HG03354 (cell line): ENCODE measurements at regions not wholly inside any gene's neighbourhood (a gene's known extent, or its start where the extent isn't known, plus 50 kb on each side); places are given as distances from the start of the nearest gene placed in this dataset.
A peak's percentile ranks its signal among the peaks of the same experiment; 100 is the strongest.
"Not testable (repeated sequence)": the region's sequence is repeated elsewhere in the genome, so short reads cannot be mapped to it uniquely, and the experiment has no call there.

Source experiments
- ATAC-seq: cut with Tn5 transposase; IDR thresholded peaks from one replicate; pipeline ENCODE4 v1.9.1; 2021; ENCODE audit warnings: mild to moderate bottlenecking; ENCODE audit not compliant: unreplicated experiment, poor library complexity, severe bottlenecking

DNA sequence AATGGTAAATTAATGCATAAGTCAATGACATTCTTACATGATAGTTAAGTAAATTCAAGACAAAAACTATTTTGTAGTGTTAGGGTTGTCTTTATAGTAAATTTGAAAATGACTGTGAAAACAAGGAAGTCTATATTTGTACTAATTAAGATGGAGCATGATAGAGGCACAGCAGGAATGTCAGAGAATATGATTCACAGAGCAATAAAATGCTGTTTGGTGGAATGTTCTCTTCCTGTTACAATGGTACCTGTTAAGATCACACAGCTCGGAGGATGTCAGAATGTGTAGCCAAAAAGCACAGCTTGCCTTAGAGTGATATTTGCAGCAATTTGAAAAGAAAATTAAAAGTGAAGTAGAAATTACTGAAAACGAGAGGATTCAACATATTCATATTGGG is 2339.7 kb upstream of the RAG2 start:
- no peak for ATAC-seq

DNA sequence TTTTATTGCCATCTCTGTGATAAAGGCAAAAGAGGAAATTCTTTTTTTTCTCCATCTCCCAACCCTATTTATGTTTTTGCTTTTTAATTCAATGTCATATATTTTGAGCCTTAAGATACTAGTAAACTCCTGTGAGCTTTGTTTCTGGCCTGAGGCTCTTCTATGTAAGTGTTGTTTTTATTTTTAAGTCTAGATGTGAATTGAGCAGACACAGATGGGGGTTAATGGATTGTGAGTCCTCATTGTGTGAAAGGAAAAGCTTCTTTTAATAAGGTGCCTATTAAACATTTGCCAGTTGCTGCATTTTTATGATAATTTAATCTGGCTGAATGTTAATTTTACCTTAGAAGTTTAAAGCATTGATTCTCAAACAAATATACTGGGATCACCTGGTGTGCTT is 2337.9 kb upstream of the RAG2 start:
- no peak for ATAC-seq

DNA sequence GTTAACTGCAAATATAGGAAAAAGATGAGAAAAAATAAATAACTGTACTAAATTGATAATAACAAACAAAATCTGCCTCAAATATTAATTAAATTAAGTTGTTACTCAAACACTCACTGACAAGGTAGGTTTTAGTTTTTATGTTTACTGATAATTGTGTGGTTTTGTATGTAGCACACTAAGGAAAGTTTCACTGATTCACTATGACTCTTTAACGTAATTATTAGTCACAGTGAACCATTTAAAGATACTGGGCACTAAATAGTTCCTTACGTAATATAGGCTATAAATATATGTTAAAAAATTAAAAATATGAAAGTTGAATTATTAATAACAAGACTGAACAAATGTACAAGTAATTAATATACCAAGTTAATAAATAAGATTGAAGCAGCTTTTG is 2330.0 kb upstream of the RAG2 start:
- no peak for ATAC-seq

DNA sequence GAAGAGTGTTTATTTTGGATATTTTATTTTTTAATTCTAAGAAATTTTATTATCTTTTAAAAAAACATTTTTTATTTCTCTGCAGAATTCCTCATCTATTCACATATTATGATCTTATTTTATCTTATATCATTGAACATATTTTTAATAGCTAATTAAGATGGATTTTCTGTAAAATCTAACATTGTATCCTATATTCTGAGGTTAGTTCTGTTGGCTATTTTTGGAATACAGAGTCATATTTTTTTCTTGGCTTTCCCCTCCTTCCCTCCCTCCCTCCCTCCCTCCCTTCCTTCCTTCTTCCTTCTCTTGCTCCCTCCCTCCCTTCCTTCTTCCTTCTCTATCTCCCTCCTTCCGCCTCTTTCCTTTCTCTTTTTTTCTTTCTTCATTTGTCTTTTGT is 2326.6 kb upstream of the RAG2 start:
- ATAC-seq: no peak

DNA sequence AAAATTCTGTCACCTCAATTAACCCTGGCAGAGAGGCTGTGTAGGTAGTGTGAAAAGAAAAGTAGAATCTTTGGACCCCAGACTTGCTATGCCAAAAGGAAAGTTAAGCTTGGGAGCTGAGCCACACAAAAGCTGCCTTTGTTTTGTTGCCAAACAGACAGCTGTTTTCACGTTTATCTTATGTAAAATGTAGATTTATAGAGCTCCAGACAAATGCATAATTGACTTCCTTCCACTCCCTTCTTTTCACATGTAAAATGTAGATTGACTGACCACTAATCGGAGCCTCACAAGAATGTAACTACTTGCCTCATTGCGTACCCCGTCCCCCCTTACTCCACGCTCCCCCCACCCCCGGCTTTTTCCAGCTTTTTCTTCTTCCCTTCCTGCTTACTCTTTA is 2302.2 kb upstream of the RAG2 start:
- no peak for ATAC-seq

DNA sequence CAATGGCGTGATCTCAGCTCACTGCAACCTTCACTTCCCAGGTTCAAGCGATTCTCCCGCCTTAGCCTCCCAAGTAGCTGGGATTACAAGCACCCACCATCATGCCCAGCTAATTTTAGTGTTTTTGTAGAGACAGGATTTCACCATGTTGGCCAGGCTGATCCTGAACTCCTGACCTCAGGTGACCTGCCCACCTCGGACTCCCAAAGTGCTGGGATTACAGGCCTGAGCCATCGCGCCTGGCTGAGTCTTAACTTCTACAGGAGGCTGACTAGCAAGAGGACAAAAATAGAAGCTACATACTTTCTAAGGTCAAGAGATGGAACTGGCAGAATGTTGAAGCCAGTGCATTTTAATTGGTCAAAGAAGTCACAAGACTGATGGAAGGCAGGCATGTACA is 2296.2 kb upstream of the RAG2 start:
- ATAC-seq: not testable (repeated sequence)

DNA sequence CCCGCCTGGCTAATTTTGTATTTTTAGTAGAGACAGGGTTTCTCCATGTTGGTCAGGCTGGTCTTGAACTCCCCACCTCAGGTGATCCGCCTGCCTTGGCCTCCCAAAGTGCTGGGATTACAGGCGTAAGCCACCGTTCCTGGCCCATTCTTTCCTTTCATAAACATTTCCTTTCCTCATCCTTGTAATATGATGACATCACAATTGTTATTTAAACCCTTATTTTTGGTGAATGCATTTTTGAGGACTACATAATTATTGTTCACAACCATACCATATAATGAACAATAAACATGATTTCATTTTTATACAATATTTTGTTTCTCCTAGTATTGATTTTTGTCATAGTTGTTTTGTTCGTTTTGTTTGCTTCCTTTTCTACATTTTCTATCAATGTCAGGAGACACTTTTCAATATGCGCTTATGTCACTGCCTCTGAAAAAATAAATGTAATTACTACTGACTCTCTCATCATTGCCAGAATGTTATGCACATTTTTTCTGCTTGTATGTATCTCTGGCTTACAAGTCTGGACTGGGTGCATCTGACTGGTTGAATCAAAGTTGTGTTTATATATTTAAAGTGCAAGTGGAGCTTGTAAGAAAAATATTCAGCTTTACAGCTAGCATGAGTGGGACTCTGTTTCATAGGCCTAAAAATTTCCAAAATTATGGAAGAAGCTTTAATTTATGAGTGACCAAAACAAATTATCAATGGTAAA is 2286.3 kb upstream of the RAG2 start:
- no peak for ATAC-seq

DNA sequence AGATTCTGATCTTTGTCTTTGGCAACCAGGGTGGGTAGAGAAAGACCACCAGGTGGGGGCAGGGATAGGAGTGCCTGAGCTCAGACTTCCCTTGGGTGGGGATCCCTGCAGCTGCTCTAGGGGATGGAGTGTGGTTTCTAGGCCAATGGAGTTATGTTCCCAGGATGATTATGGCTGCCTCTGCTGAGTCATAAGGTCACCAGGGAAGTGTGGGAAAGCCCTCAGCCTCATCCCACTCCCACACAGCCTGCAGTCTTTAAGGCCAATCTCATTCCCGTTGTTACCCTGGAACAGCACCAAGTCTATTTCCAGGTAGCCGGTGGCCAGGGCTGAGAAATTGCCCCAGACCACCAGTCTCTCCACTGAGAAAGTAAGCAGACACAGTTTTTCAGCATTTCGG is 2269.3 kb upstream of the RAG2 start:
- ATAC-seq: no peak

DNA sequence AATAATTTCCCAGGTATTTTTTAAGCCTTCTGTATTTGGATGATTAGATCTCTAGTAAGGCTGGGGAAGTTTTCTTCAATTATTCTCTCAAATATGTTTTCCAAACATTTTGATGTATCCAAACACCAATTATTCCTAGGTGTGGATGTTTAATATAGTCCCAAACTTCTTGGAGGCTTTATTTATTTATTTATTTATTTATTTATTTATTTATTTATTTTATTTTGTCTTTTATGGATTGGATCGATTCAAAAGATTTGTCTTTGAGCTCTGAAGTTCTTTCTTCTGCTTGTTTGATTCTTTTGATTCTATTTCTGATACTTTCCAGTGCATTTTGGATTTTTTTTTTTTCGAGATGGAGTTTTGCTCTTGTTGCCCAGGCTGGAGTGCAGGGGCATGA is 2267.9 kb upstream of the RAG2 start:
- no peak for ATAC-seq

DNA sequence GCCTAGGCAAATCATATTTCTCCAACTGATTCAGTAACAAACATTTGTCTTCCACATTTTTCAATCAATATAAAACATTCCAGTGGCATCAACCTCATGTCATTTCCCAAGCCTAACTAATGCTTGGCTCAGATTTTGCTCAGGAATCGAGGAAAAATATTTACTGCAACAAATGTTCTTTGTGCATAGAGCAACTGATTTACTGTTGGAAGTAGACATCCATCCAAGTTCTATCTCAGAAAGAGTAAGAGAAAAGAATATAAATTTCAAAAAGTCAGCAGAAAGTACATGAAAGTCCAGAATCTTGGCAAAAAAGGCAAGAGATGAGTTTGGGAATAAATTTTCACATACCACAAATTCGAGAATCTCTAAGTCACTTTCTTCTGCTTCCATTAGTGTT is 2245.0 kb upstream of the RAG2 start:
- no peak for ATAC-seq

DNA sequence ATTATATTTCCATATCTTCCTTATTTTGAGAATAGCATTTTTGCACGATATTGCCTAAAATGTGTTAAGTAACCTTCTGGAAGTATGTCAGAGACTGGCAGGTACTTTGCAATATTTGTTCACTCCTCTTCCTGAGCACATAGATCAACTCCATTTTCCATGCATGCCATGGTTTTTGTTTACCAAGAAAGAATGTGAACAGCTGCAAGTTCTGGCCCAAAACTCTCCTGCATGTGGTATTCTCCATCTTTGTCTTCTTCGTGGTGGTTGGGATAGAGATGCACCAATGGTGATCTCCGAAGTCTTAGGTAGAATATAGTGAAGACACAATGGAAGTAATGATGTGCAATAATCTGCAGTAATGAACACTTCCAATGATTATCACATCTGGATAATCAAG is 2241.0 kb upstream of the RAG2 start:
- no peak for ATAC-seq

DNA sequence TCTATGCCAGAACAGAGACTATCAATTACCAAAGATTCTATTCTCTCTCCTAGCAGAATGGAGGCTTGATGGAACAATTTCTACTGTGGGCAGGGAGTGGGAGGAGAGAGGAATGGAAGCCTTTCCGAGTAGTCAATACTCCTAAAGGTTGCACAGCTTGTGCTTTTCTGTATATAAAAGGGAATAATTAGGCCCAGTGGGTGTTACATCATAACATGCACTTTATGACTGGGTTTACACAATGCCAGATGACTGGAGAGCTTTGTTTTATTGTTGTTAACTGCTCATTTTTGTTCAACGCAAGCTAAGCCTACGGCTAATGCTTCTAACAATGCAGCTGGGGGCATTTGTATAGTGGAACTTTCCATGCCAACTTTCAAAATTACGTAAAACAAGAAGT is 2237.9 kb upstream of the RAG2 start:
- no peak for ATAC-seq

DNA sequence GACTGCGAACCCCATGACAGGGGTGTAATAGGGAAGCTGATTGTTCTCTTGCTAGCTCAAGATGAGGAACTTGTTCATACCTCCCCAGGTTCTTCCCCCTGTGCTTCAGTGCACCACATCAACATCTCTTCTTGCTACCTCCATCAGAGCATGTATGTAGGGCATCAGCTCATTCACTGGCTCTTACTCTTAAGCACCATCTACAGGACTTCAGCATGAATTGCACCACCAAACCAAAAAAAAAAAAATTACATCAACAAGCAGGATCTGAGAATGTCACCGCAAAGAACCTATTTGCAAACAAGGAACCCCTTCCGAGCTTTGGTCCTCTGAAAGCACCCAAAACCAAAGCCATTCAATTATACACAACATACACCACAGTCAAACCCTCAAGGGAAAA is 2226.5 kb upstream of the RAG2 start:
- no peak for ATAC-seq

DNA sequence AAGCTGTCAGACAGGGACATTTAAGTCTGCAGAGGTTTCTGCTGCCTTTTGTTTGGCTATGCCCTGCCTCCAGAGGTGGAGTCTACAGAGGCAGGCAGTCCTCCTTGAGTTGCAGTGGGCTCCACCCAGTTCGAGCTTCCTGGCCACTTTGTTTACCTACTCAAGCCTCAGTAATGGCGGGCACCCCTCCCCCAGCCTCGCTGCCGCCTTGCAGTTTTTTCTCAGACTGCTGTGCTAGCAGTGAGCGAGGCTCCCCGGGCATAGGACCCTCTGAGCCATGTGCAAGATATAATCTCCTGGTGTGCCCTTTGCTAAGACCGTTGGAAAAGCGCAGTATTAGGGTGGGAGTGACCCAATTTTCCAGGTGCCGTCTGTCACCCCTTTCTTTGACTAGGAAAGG is 2223.8 kb upstream of the RAG2 start:
- not testable (repeated sequence) for ATAC-seq

DNA sequence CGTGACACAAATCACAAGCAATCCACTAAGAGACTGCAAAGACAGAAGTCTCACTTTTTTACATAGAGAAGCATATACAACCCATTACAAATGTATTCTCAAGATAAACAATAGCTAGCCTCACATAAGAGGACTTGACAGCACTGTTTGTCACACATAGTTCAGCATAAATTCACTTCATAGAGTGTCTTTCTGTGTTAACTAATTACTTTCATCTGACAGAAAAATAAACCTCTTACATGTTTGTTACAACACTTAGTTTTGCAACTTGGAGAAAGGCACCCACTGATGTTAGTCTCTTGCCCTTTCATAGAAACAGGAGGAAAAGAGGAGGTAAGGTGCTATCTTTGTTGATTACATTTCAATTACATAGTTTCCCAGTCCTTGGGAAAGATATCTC is 2221.9 kb upstream of the RAG2 start:
- ATAC-seq: no peak

DNA sequence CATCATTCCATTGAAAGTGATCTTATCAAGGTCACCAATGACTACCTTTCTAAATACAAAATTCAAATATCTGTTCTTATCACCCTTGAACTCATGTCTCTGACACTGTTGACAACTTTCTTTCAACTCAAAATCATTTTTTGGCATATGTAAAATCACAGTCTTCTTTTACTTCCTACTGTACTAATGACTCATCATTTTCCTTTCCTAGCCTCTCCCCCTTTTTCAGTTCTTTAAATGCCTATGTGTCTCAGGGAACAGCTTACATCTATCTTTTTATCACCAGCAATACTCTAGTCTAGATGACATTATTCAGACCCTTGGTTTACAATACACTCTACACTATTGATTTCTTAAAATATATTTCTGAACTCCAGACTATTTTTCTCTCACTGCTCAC is 2220.7 kb upstream of the RAG2 start:
- no peak for ATAC-seq

DNA sequence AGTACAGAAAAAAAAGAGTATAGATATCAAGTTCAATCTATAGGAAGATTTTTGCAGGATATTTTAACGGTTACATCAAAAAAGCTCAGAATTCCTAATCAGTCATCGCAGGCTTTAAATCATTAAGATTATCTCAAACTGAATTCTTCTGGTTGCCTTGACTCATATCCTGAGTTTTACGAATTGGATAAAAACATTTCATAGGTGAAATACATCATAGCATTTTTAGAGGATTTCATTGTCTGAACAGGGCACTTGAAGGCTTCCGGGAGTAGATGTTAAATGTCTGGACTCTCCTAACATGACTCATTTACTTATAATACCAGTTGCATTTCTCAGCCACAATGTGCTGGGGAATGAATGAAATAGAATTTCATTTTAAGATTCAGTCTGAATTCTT is 2216.6 kb upstream of the RAG2 start:
- ATAC-seq: no peak

DNA sequence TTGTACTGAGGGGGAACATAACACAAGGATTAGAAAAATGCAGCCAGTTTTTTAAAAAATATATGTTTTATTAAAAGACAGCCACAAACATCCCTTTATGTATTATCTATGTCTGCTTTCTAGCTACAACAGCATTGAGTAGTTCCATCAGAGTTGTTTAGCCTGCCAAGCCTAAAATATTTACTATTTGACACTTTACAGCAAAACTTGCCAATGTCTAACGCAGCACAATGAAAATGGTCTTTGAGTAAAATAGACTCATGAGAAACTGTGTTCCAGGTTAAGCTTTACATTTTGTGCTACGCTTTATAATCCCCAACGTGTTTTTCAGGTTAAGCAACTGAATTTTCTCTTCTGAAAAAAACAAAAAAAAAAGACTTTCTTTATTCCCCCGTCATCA is 2211.5 kb upstream of the RAG2 start:
- ATAC-seq: no peak

DNA sequence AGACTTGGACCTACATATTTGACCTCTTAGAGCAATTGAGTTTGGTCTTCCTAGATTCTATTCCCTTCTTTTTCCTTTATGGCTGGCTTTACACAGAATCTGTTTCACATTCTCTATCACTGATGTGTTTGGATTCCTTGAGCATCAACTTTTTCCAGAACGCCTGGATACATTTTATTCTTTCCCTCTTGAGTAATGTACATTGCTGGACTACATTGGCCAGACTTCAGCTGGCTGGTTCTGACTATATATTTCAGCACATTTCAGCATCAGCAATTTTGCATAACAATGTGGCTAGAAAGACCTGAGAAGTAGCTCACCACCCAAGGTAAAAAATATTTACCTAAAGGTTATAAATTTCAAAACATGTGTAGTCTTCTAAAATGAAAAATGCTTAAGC is 2198.2 kb upstream of the RAG2 start:
- no peak for ATAC-seq

DNA sequence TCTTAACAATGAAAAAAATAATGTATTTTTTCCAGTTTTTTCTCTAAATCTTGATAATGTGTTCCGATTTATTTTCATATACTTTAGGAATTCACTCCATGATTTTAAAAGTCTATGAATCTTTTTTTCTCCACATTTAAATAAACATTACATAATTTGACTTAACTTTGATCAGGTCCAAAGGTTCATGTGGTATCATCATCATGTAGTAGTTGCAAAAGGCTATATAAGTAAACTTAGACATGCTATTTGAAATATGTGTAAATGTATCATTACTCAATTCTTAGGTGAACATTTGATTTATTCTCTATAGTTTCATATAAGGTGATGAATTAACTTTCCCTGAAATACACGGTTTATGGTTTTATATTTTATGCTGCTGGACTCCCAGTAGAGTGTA is 2197.0 kb upstream of the RAG2 start:
- ATAC-seq: no peak

DNA sequence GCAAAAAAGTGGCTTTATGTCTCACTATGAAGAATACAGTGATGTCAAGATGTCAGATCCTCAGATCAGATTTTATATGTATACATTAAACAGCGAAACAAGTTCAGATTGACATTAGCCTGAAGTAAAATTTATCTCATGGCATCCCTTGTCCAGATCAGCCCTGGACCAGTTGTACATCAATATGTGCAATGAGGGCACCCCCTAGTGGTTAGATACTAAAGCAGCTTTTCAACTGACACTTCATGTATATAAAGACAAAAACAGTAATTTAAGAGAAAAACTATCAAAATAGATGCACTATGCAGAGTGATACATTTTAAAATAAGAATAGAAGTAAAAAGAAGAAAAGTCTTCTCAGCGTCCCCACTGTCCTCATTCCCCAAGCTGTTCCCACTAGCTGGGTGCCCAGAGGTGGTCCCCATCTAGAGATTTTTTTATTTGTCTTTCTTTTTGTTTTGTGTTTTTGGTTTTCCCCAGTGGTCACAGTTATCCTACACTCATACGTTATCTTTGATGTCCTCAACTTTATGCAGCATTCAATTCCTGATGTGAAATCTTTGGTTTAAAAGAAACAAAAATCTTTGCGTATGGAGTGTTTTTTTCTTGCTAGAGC is 2193.4 kb upstream of the RAG2 start:
- ATAC-seq: peak; percentile 87

DNA sequence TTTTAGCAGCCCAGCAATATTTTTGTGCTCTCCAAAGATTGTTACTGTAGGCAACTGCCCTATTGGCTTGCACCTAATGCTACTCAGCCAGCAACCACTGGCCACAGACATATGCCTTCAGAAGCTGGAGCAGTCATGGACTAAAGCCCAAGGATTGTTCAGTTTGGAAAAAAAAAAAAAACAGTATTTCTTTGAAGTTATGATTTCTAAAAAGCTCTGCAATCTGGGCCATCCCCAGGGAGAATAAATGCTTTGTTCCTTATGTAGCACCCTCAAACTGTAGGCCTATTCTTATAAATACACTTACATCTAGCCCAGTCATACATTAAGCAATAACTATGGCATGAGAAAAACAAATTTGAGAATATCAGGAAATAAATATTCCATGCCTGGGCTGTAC is 2190.5 kb upstream of the RAG2 start:
- ATAC-seq: no peak
